Endothelial cell of umbilical vein (primary cell): ENCODE measurements at regions not wholly inside any gene's neighbourhood (a gene's known extent, or its start where the extent isn't known, plus 50 kb on each side); places are given as distances from the start of the nearest gene placed in this dataset.

ENCODE experiments used
- BruUV-seq: library from RNA; stranded (reverse); fragments of 400-500 nt; replicated peaks from 2 replicates; lab custom pipeline; 2021; lab: Mats Ljungman, UMichigan
- CTCF ChIA-PET: fragments of 300-600, 350-600 bp; sonication (Branson Sonifier 250); formaldehyde crosslinking; loops from one replicate; lab custom pipeline; 2021; ENCODE audit warnings: antibody characterized with exemption, inconsistent platforms; lab: Charles Lee
- POLR2A ChIA-PET: fragments of 300-600, 350-600 bp; sonication (Branson Sonifier 250); formaldehyde crosslinking; loops from one replicate; lab custom pipeline; 2021; ENCODE audit warnings: antibody characterized with exemption, inconsistent platforms; lab: Charles Lee
- DNase-seq: peaks from one replicate; pipeline ENCODE4 v3.0.0-alpha.2; 2011; ENCODE audit warnings: low read depth, low spot score
- FAIRE-seq: peaks from 2 replicates; lab custom pipeline; 2011; peaks lifted over from hg19 to GRCh38; lab: Jason Lieb, UNC
- H2AFZ ChIP-seq: 2 replicates; pipeline ENCODE4 v1.6.0; 2012; ENCODE audit warnings: low read depth, low read length, control low read depth, inconsistent platforms
- H3K27ac ChIP-seq: 2 replicates; pipeline ENCODE4 v1.5.1; 2011; ENCODE audit warnings: low read depth, mild to moderate bottlenecking, control low read depth, low read length, moderate library complexity; ENCODE audit not compliant: insufficient read depth
- H3K27me3 ChIP-seq, 2 experiments: 2 replicates each; pipeline versions ENCODE4 v1.6.0 to v1.6.1; 2011; ENCODE audit warnings: low read length in 2 of 2, mixed read lengths in 1 of 2; ENCODE audit not compliant: control insufficient read depth in 2 of 2, insufficient read depth in 2 of 2
- H3K36me3 ChIP-seq, 2 experiments: 2 replicates in 1 of 2; 3 replicates in 1 of 2; pipeline ENCODE4 v1.5.1; 2011; ENCODE audit warnings: low read length in 2 of 2, mild to moderate bottlenecking in 1 of 2, moderate library complexity in 1 of 2; ENCODE audit not compliant: control insufficient read depth in 2 of 2, insufficient read depth in 2 of 2; ENCODE audit errors: extremely low read depth in 1 of 2
- H3K4me1 ChIP-seq: 3 replicates; pipeline ENCODE4 v1.5.1; 2011; ENCODE audit warnings: mild to moderate bottlenecking, low read length; ENCODE audit not compliant: control insufficient read depth, insufficient read depth; ENCODE audit errors: extremely low read depth
- H3K4me2 ChIP-seq: 2 replicates; pipeline ENCODE4 v1.6.1; 2011; ENCODE audit warnings: low read length, control low read depth, mixed read lengths; ENCODE audit not compliant: insufficient read depth
- H3K4me3 ChIP-seq, 3 experiments: fragments of 200-600 bp in 1 of 3; sonication (generic), shearing (Covaris generic) in 1 of 3; replicated peaks in 1 of 3; 2 replicates each; pipeline ENCODE4 v1.5.1; 2011 to 2016; ENCODE audit warnings: control low read depth in 3 of 3, low read length in 3 of 3, mild to moderate bottlenecking in 2 of 3, inconsistent platforms in 1 of 3, low read depth in 1 of 3, moderate library complexity in 1 of 3; ENCODE audit not compliant: insufficient read depth in 1 of 3
- H3K79me2 ChIP-seq: 2 replicates; pipeline ENCODE4 v1.6.0; 2012; ENCODE audit warnings: low read length, inconsistent platforms; ENCODE audit not compliant: control insufficient read depth, insufficient read depth
- H3K9ac ChIP-seq: replicated peaks from 2 replicates; pipeline ENCODE3; 2011; ENCODE audit warnings: low read length, control low read depth; ENCODE audit not compliant: insufficient read depth; ENCODE audit errors: extremely low read depth
- H3K9me1 ChIP-seq: replicated peaks from 3 replicates; pipeline ENCODE4 v1.6.0; 2011; ENCODE audit warnings: mild to moderate bottlenecking, low read length; ENCODE audit not compliant: control insufficient read depth, insufficient read depth; ENCODE audit errors: extremely low read depth
- H3K9me3 ChIP-seq: replicated peaks from 2 replicates; pipeline ENCODE4 v1.5.1; 2012; ENCODE audit warnings: low read length, inconsistent platforms; ENCODE audit not compliant: control insufficient read depth, insufficient read depth
- H4K20me1 ChIP-seq: replicated peaks from 2 replicates; pipeline ENCODE3; 2011; ENCODE audit warnings: mild to moderate bottlenecking, low read length; ENCODE audit not compliant: control insufficient read depth, insufficient read depth; ENCODE audit errors: extremely low read depth
- CTCF ChIP-seq, 2 donors: IDR thresholded peaks; 1 replicate in 1 of 2; 2 replicates in 1 of 2; pipeline ENCODE4 v1.5.1; 2011; ENCODE audit warnings: low read length in 2 of 2, mild to moderate bottlenecking in 2 of 2, moderate library complexity in 2 of 2, control low read depth in 1 of 2, inconsistent platforms in 1 of 2, low read depth in 1 of 2; ENCODE audit not compliant: insufficient read depth in 1 of 2; ENCODE audit errors: extremely low read depth in 1 of 2
- EZH2 ChIP-seq: IDR thresholded peaks from 2 replicates; pipeline ENCODE4 v1.6.1; 2012; ENCODE audit warnings: borderline replicate concordance, low read depth, mild to moderate bottlenecking, moderate library complexity, low read length, inconsistent platforms; ENCODE audit not compliant: severe bottlenecking
- FOS ChIP-seq: IDR thresholded peaks from 2 replicates; pipeline ENCODE4 v1.6.1; 2011; ENCODE audit warnings: mild to moderate bottlenecking, low read length, moderate library complexity, borderline replicate concordance; ENCODE audit not compliant: insufficient read depth
- GATA2 ChIP-seq: IDR thresholded peaks from 2 replicates; pipeline ENCODE4 v1.7.0; 2011; ENCODE audit warnings: low read depth, mild to moderate bottlenecking, moderate library complexity, mixed read lengths, low read length; ENCODE audit not compliant: insufficient read length, insufficient read depth
- JUN ChIP-seq: IDR thresholded peaks from 2 replicates; pipeline ENCODE4 v1.6.1; 2011; ENCODE audit warnings: borderline replicate concordance, low read depth; ENCODE audit not compliant: insufficient read length, insufficient read depth
- MAX ChIP-seq: IDR thresholded peaks from 2 replicates; pipeline ENCODE4 v1.6.1; 2011; ENCODE audit not compliant: insufficient read depth, insufficient read length
- MYC ChIP-seq: IDR thresholded peaks from one replicate; pipeline ENCODE4 v1.6.1; 2011; ENCODE audit warnings: mild to moderate bottlenecking, low read depth, low read length
- POLR2A ChIP-seq: IDR thresholded peaks from 2 replicates; pipeline ENCODE4 v1.6.1; 2012; ENCODE audit warnings: low read depth, mild to moderate bottlenecking, control low read depth, low read length
- POLR2AphosphoS5 ChIP-seq: IDR thresholded peaks from 2 replicates; pipeline ENCODE4 v1.6.1; 2012; ENCODE audit warnings: low read depth, mild to moderate bottlenecking, control low read depth, low read length, moderate library complexity; ENCODE audit not compliant: insufficient read depth
- dilution Hi-C: fragments of 300-500 bp; cut with MboI; formaldehyde crosslinking; loops from one replicate; pipeline ENCODE4 v1.15.0; 2019; ENCODE audit warnings: low sequenced_read_pairs; ENCODE audit not compliant: extremely low pct_ligation_motif_present
- intact Hi-C: fragments of 100-400 bp; cut with micrococcal nuclease; formaldehyde crosslinking; loops from one replicate; pipeline ENCODE4 v1.10.0; 2022

- BruUV-seq = no TSS peak
- ChIA-PET CTCF (no interaction called here), POLR2A (no interaction called here)
- Histone ChIP-seq H3K4me2 (no peak overlapping the region), H3K9me3 (no peaks in the 10 kb centered on the region), H3K4me3 (no peak overlapping the region), H3K9ac (no peak overlapping the region), H3K36me3 (no peaks in the 10 kb centered on the region), H3K9me1 (no peaks in the 10 kb centered on the region), H3K27me3 (peaks cover 5 to 16% of the 10 kb centered on the region in 2 experiments), H3K27ac (no peak overlapping the region), H4K20me1 (no peaks in the 10 kb centered on the region), H3K4me1 (no peaks in the 10 kb centered on the region), H3K79me2 (no peaks in the 10 kb centered on the region), H2AFZ (no peak overlapping the region)
- FAIRE-seq = no peak
- DNase-seq = no peak
- intact Hi-C loops = no loop called here
- dilution Hi-C loops = no loop called here
- TF ChIP-seq EZH2 (no peak), CTCF (IDR thresholded peaks at IDR 0.05; ENCODE audit: extremely low read depth in 1 of 2, insufficient read depth in 1 of 2, low read depth in 1 of 2, low read length in 2 of 2) (no peak), GATA2 (no peak), MAX (no peak), POLR2AphosphoS5 (no peak), POLR2A (no peak), JUN (no peak), MYC (no peak), FOS (no peak)
Observed at GRCh38 chr14:61934385-61934784, 172.2 kb downstream of the SNAPC1 start.
